Breast epithelium (tissue), 4 donors: ENCODE measurements at regions not wholly inside any gene's neighbourhood (a gene's known extent, or its start where the extent isn't known, plus 50 kb on each side); places are given as distances from the start of the nearest gene placed in this dataset.

Source experiments
- DNase-seq, 2 donors: peaks; one replicate each; pipeline ENCODE4 v3.0.0-alpha.2; 2019; ENCODE audit warnings: low spot score in 2 of 2
- H3K27ac ChIP-seq, 2 donors: fragments of 200-600 bp; sonication (generic) in 1 of 2; one replicate each; pipeline ENCODE4 v1.5.1; 2016 to 2019; ENCODE audit warnings: mild to moderate bottlenecking in 1 of 2
- H3K27me3 ChIP-seq, 2 donors: fragments of 200-600 bp; sonication (generic) in 1 of 2; one replicate each; pipeline versions ENCODE4 v1.5.1 to v1.6.0; 2017 to 2019; ENCODE audit warnings: control low read depth in 1 of 2, mild to moderate bottlenecking in 1 of 2
- H3K36me3 ChIP-seq: fragments of 200-600 bp; one replicate; pipeline ENCODE4 v1.5.1; 2019
- H3K4me1 ChIP-seq, 2 donors: fragments of 200-600 bp; sonication (generic); one replicate each; pipeline ENCODE4 v1.5.1; 2016 to 2019; ENCODE audit warnings: control low read depth in 1 of 2
- H3K4me3 ChIP-seq, 3 donors: fragments of 200-600 bp; sonication (generic); 1 replicate in 2 of 3; 2 replicates in 1 of 3; pipeline ENCODE4 v1.5.1; 2016 to 2019; ENCODE audit warnings: mild to moderate bottlenecking in 3 of 3, moderate library complexity in 2 of 3
- H3K9me3 ChIP-seq, 2 donors: fragments of 200-600 bp; sonication (generic) in 1 of 2; one replicate each; pipeline ENCODE4 v1.5.1; 2016 to 2019; ENCODE audit warnings: control low read depth in 1 of 2
- CTCF ChIP-seq, 3 donors: fragments of 450-650 bp; IDR thresholded peaks; one replicate each; pipeline ENCODE4 v1.5.1; 2016 to 2017; ENCODE audit warnings: antibody characterized with exemption in 3 of 3, mild to moderate bottlenecking in 3 of 3, moderate library complexity in 3 of 3
- POLR2A ChIP-seq: fragments of 450-650 bp; IDR thresholded peaks from one replicate; pipeline ENCODE4 v1.6.1; 2016; ENCODE audit warnings: antibody characterized with exemption, mild to moderate bottlenecking, moderate library complexity
- POLR2AphosphoS5 ChIP-seq, 3 donors: sonication (generic); formaldehyde crosslinking; IDR thresholded peaks; one replicate each; pipeline ENCODE4 v1.6.1; 2017; ENCODE audit warnings: antibody characterized with exemption in 3 of 3
- intact Hi-C: fragments of 100-400 bp; cut with DNase I; formaldehyde crosslinking; loops from one replicate; pipeline ENCODE4 v1.15.1; 2023; ENCODE audit warnings: low total_unique reads

- no peaks in the 10 kb centered on the region for H3K36me3 ChIP-seq
- peaks cover 0 to 16% of the 10 kb centered on the region in 2 donors for H3K27me3 ChIP-seq
- TF ChIP-seq POLR2AphosphoS5 (IDR thresholded peaks at IDR 0.05) (no peak), POLR2A (no peak), CTCF (IDR thresholded peaks at IDR 0.05) (no peak)
- no peaks in the 10 kb centered on the region for H3K4me1 ChIP-seq
- no peak overlapping the region for H3K27ac ChIP-seq
- intact Hi-C loops, result no loop called here
- DNase-seq, result peak in 1 of 2 donors; percentile 43
- peaks cover 8 to 11% of the 10 kb centered on the region in 2 donors for H3K9me3 ChIP-seq
- no peak overlapping the region for H3K4me3 ChIP-seq
These were observed 338.4 kb downstream of the TMEM121 start for GRCh38 chr14:105864651-105865265.

- Histone ChIP-seq H3K4me3 (no peak overlapping the region), H3K9me3 (peaks cover 11 to 13% of the 10 kb centered on the region in 2 donors), H3K36me3 (no peaks in the 10 kb centered on the region), H3K4me1 (no peaks in the 10 kb centered on the region), H3K27me3 (peaks cover 0 to 16% of the 10 kb centered on the region in 2 donors), H3K27ac (no peak overlapping the region)
- TF ChIP-seq POLR2A (no peak), POLR2AphosphoS5 (IDR thresholded peaks at IDR 0.05) (no peak), CTCF (IDR thresholded peaks at IDR 0.05) (no peak)
- DNase-seq, result peak in 1 of 2 donors; percentile 45
- intact Hi-C loops, result no loop called here
These were observed 339.0 kb downstream of the TMEM121 start for GRCh38 chr14:105865266-105865903.

GRCh38 chr14:105865904-105866840 lies 339.8 kb downstream of the TMEM121 start:
- no peaks in the 10 kb centered on the region for H3K36me3 ChIP-seq
- peaks cover 0 to 16% of the 10 kb centered on the region in 2 donors for H3K27me3 ChIP-seq
- no peak for TF ChIP-seq CTCF (IDR thresholded peaks at IDR 0.05)
- TF ChIP-seq POLR2AphosphoS5 (IDR thresholded peaks at IDR 0.05), result no peak
- no peak for TF ChIP-seq POLR2A
- peaks cover 11 to 13% of the 10 kb centered on the region in 2 donors for H3K9me3 ChIP-seq
- no peaks in the 10 kb centered on the region for H3K4me1 ChIP-seq
- H3K4me3 ChIP-seq, result no peak overlapping the region
- no peak overlapping the region for H3K27ac ChIP-seq
- intact Hi-C loops, result no loop called here
- no peak for DNase-seq

GRCh38 chr14:105866841-105867321 lies 340.5 kb downstream of the TMEM121 start:
- Histone ChIP-seq H3K9me3 (peaks cover 11 to 13% of the 10 kb centered on the region in 2 donors), H3K36me3 (no peaks in the 10 kb centered on the region), H3K4me3 (no peak overlapping the region), H3K27me3 (peaks cover 0 to 16% of the 10 kb centered on the region in 2 donors), H3K27ac (no peak overlapping the region), H3K4me1 (no peaks in the 10 kb centered on the region)
- DNase-seq, result no peak
- TF ChIP-seq POLR2AphosphoS5 (IDR thresholded peaks at IDR 0.05) (no peak), CTCF (IDR thresholded peaks at IDR 0.05) (no peak), POLR2A (no peak)
- intact Hi-C loops, result no loop called here
